IgD-negative memory B cell (primary cell): ENCODE measurements at regions not wholly inside any gene's neighbourhood (a gene's known extent, or its start where the extent isn't known, plus 50 kb on each side); places are given as distances from the start of the nearest gene placed in this dataset.

Experiments
- H3K27ac Mint-ChIP-seq, 3 donors: one replicate each; pipeline ENCODE4 v1.8.0; 2020 to 2022; ENCODE audit warnings: mild to moderate bottlenecking in 3 of 3, mixed read lengths in 3 of 3, moderate library complexity in 1 of 3
- H3K27me3 Mint-ChIP-seq: one replicate; pipeline ENCODE4 v1.8.0; 2021; ENCODE audit warnings: mixed read lengths
- H3K36me3 Mint-ChIP-seq: one replicate; pipeline ENCODE4 v1.8.0; 2020; ENCODE audit warnings: mild to moderate bottlenecking, mixed read lengths
- H3K4me1 Mint-ChIP-seq, 3 donors: one replicate each; pipeline ENCODE4 v1.8.0; 2020 to 2022; ENCODE audit warnings: mixed read lengths in 3 of 3, mild to moderate bottlenecking in 1 of 3
- H3K4me3 Mint-ChIP-seq, 4 donors: one replicate each; pipeline ENCODE4 v1.8.0; 2020 to 2022; ENCODE audit warnings: mild to moderate bottlenecking in 4 of 4, mixed read lengths in 4 of 4, moderate library complexity in 3 of 4
- H3K9me3 Mint-ChIP-seq, 3 donors: one replicate each; pipeline ENCODE4 v1.8.0; 2020 to 2021; ENCODE audit warnings: mixed read lengths in 3 of 3, mild to moderate bottlenecking in 1 of 3

DNA sequence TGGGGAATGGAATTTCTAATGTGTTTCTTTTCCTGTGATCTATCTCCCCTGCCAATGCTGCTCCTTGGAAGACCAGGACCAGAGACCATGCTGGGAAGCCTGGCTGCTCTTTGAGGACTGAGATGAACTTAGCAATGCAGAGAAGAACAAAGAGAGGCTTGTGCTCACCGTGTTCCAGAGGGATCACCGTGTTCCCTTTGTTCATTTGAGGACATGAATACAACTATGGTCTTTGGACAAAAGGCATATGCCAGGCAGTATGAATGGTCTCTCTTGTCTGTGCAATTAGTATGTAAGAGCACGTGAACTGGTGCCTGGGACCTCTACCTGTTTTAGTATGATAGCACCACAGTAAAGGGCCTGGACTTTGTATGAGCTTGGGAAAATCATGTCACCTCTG is 139.9 kb downstream of the TDRD15 start:
- Mint-ChIP-seq H3K4me1 (no peaks in the 10 kb centered on the region), H3K27ac (no peak overlapping the region), H3K9me3 (no peaks in the 10 kb centered on the region), H3K27me3 (no peaks in the 10 kb centered on the region), H3K4me3 (no peak overlapping the region), H3K36me3 (no peaks in the 10 kb centered on the region)

- Mint-ChIP-seq H3K4me1 (peaks cover 0 to 3% (median 0%) of the 10 kb centered on the region in 3 donors), H3K9me3 (no peaks in the 10 kb centered on the region), H3K27ac (no peak overlapping the region), H3K36me3 (no peaks in the 10 kb centered on the region), H3K4me3 (no peak overlapping the region), H3K27me3 (peaks cover 2% of the 10 kb centered on the region)
Observed at GRCh38 chr2:21265752-21266151, 142.0 kb downstream of the TDRD15 start.

- Mint-ChIP-seq H3K27me3 (peaks cover 4% of the 10 kb centered on the region), H3K36me3 (no peaks in the 10 kb centered on the region), H3K9me3 (no peaks in the 10 kb centered on the region), H3K4me3 (no peak overlapping the region), H3K27ac (no peak overlapping the region), H3K4me1 (peaks cover 0 to 3% (median 0%) of the 10 kb centered on the region in 3 donors)
Observed at GRCh38 chr2:21267232-21267835, 143.6 kb downstream of the TDRD15 start.

DNA sequence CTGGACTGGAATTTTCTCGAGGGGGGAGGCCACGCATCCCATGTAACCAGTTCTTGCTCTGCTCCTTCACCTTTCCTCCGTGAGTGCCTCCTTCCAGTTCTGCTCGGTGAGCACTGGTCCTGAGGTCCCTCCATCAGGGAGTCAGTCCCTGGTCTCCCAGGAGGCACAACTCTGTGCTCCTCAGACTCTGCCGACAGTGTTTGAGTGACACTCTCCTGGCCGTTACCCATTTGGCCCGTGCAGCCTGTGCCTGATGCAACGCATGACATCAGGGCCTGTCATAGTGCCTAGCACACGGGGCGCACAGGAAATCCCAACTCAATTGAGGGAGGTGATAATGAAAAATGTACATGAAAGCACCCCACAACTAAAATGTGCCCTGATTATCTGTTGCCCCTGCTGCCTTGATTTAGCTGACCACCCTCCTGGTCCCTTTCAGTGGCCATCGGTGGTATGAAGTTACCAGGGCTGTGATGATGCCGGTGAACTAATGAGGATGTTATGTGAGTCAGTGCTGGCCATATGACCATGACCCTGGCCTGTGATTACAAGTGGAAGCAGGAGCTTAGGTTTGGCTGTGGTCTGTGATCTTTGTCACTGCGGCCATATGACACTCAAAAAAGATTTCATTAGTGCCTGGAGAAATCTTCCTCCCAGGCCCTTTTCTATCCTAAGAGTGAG is 144.6 kb downstream of the TDRD15 start:
- peaks cover 4% of the 10 kb centered on the region for H3K27me3 Mint-ChIP-seq
- no peak overlapping the region for H3K27ac Mint-ChIP-seq
- no peaks in the 10 kb centered on the region for H3K9me3 Mint-ChIP-seq
- H3K4me1 Mint-ChIP-seq: peaks cover 0 to 3% (median 0%) of the 10 kb centered on the region in 3 donors
- H3K4me3 Mint-ChIP-seq: peak overlapping the region in 1 of 4 donors; percentile 37
- no peaks in the 10 kb centered on the region for H3K36me3 Mint-ChIP-seq

GRCh38 chr2:21268878-21269224 is 145.1 kb downstream of the TDRD15 start:
- Mint-ChIP-seq H3K9me3 (no peaks in the 10 kb centered on the region), H3K4me1 (peaks cover 0 to 3% (median 0%) of the 10 kb centered on the region in 3 donors), H3K4me3 (no peak overlapping the region), H3K27me3 (peaks cover 4% of the 10 kb centered on the region), H3K27ac (no peak overlapping the region), H3K36me3 (no peaks in the 10 kb centered on the region)

DNA sequence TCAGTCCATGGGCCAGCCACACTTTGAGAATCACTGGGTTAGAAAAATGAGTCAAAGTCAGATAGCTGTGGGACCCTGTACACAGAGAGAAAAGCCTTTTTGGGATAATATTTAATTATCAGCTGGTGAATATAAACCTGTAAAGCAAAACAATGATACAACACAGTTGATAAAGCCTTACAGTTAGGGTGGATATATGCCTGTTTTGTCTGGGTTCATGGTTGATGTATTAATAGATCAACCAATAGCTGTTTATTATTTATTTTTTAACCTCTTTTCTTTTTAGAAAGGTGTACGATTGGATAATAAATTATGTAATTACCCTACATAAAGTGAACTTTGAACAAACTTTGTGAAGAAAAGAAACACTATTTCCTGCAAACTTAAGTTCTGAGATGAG is 145.6 kb downstream of the TDRD15 start:
- Mint-ChIP-seq H3K27me3 (peaks cover 4% of the 10 kb centered on the region), H3K9me3 (no peaks in the 10 kb centered on the region), H3K27ac (no peak overlapping the region), H3K4me1 (peaks cover 0 to 3% (median 0%) of the 10 kb centered on the region in 3 donors), H3K36me3 (no peaks in the 10 kb centered on the region), H3K4me3 (no peak overlapping the region)

DNA sequence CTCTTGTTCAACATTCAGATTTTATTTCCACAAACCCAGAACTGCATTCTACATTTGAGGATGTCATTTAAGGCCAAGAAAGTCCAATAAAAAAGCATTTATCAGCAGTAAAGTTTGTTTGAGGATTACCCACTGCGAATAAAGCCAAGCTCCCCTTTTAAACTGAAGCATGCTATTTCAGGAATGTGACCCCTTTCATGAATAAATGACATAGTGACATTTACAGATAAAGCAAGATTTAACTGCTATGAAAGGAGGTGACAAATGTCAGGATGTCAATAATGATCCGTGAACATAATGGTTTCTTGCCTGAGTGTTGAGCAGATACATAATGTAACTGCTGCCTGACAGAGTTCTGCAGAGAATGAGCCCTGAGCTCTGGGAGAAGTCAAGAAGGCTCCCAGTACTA is 146.3 kb downstream of the TDRD15 start:
- H3K27ac Mint-ChIP-seq: no peak overlapping the region
- H3K9me3 Mint-ChIP-seq: no peaks in the 10 kb centered on the region

GRCh38 chr2:21270708-21271122 is 146.9 kb downstream of the TDRD15 start:
- Mint-ChIP-seq H3K4me1 (peaks cover 0 to 3% (median 0%) of the 10 kb centered on the region in 3 donors), H3K9me3 (no peaks in the 10 kb centered on the region), H3K4me3 (no peak overlapping the region), H3K27me3 (peaks cover 4% of the 10 kb centered on the region), H3K36me3 (no peaks in the 10 kb centered on the region), H3K27ac (no peak overlapping the region)

More for the DNA sequence above, 146.3 kb downstream of the TDRD15 start:
- no peaks in the 10 kb centered on the region for H3K36me3 Mint-ChIP-seq
- no peak overlapping the region for H3K4me3 Mint-ChIP-seq
- H3K4me1 Mint-ChIP-seq: peaks cover 0 to 3% (median 0%) of the 10 kb centered on the region in 3 donors
- H3K27me3 Mint-ChIP-seq: peaks cover 4% of the 10 kb centered on the region

DNA sequence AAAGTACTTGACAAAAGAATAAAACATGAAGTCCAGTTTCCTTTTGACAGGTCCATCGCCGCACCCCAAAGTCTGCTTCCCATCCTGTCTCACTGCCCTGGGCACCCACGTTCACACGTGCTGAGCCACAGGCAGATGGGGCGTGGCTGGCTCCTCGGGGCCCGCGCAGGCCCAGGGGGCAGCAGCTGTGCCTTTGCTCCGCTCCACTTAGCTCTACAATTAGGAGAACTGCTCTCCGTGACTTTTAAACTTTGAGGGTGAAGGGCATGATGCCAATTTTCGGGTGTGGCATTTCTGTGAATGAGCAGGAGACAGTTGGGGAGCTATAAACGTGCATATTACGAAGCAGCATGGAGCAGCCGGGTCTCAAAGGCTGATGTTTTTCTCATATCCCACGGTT is 152.4 kb downstream of the TDRD15 start:
- no peaks in the 10 kb centered on the region for H3K4me1 Mint-ChIP-seq
- H3K4me3 Mint-ChIP-seq: no peak overlapping the region
- H3K36me3 Mint-ChIP-seq: no peaks in the 10 kb centered on the region
- no peaks in the 10 kb centered on the region for H3K27me3 Mint-ChIP-seq
- H3K27ac Mint-ChIP-seq: no peak overlapping the region
- H3K9me3 Mint-ChIP-seq: no peaks in the 10 kb centered on the region

GRCh38 chr2:21277068-21278056 is 153.6 kb downstream of the TDRD15 start:
- peaks cover 0 to 1% (median 0%) of the 10 kb centered on the region in 3 donors for H3K9me3 Mint-ChIP-seq

DNA sequence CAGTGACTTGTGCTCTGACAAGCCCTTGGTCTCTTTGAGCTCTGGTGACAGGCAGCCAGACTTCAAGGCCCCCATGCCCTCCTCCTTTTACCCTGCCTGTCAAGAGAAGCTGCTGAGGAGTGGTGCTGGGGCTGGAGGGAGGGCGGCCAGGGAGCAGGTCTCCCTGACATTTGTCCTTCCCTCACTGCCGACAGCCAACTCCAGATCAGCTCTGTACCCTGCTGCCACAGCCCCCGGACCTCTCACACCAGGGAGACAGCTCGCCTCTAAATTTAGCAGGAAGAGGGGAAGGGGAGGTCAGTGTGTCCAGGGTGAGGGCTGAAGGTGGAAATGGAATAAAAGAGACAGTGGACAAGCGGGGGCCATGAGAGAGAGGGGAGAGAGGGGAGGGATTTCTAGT is 155.8 kb downstream of the TDRD15 start:
- peaks cover 0 to 1% (median 0%) of the 10 kb centered on the region in 3 donors for H3K9me3 Mint-ChIP-seq
- H3K4me3 Mint-ChIP-seq: no peak overlapping the region
- no peak overlapping the region for H3K27ac Mint-ChIP-seq
- no peaks in the 10 kb centered on the region for H3K27me3 Mint-ChIP-seq
- no peaks in the 10 kb centered on the region for H3K4me1 Mint-ChIP-seq
- no peaks in the 10 kb centered on the region for H3K36me3 Mint-ChIP-seq

More at GRCh38 chr2:21277068-21278056, 153.6 kb downstream of the TDRD15 start:
- H3K27ac Mint-ChIP-seq: no peak overlapping the region
- no peaks in the 10 kb centered on the region for H3K4me1 Mint-ChIP-seq
- no peaks in the 10 kb centered on the region for H3K27me3 Mint-ChIP-seq
- no peak overlapping the region for H3K4me3 Mint-ChIP-seq
- H3K36me3 Mint-ChIP-seq: no peaks in the 10 kb centered on the region

- no peaks in the 10 kb centered on the region for H3K4me1 Mint-ChIP-seq
- no peaks in the 10 kb centered on the region for H3K36me3 Mint-ChIP-seq
- H3K9me3 Mint-ChIP-seq: peaks cover 0 to 4% (median 1%) of the 10 kb centered on the region in 3 donors
- H3K4me3 Mint-ChIP-seq: no peak overlapping the region
- H3K27ac Mint-ChIP-seq: no peak overlapping the region
- no peaks in the 10 kb centered on the region for H3K27me3 Mint-ChIP-seq
Observed at GRCh38 chr2:21280793-21281192, 157.0 kb downstream of the TDRD15 start.

GRCh38 chr2:21281384-21281783 is 157.6 kb downstream of the TDRD15 start:
- Mint-ChIP-seq H3K4me1 (no peaks in the 10 kb centered on the region), H3K4me3 (no peak overlapping the region), H3K36me3 (no peaks in the 10 kb centered on the region), H3K27me3 (no peaks in the 10 kb centered on the region), H3K27ac (no peak overlapping the region), H3K9me3 (peaks cover 0 to 4% (median 1%) of the 10 kb centered on the region in 3 donors)

- Mint-ChIP-seq H3K4me3 (no peak overlapping the region), H3K4me1 (no peaks in the 10 kb centered on the region), H3K27ac (no peak overlapping the region), H3K9me3 (peaks cover 0 to 4% (median 1%) of the 10 kb centered on the region in 3 donors), H3K27me3 (no peaks in the 10 kb centered on the region), H3K36me3 (no peaks in the 10 kb centered on the region)
Observed at GRCh38 chr2:21281791-21282514, 158.2 kb downstream of the TDRD15 start.
